Osteocyte (in vitro differentiated cells): ENCODE measurements at regions not wholly inside any gene's neighbourhood (a gene's known extent, or its start where the extent isn't known, plus 50 kb on each side); places are given as distances from the start of the nearest gene placed in this dataset.
"Not testable (repeated sequence)": the region's sequence is repeated elsewhere in the genome, so short reads cannot be mapped to it uniquely, and the experiment has no call there.

Experiments used
- DNase-seq: peaks from one replicate; pipeline ENCODE4 v3.0.0; 2021; ENCODE audit warnings: mixed read lengths; ENCODE audit not compliant: unreplicated experiment; ENCODE audit errors: extremely low spot score
- H3K27ac Mint-ChIP-seq: one replicate; pipeline ENCODE4 v1.8.0; 2021; ENCODE audit warnings: mild to moderate bottlenecking, mixed read lengths; ENCODE audit not compliant: unreplicated experiment
- H3K27me3 Mint-ChIP-seq: one replicate; pipeline ENCODE4 v1.8.0; 2021; ENCODE audit warnings: mixed read lengths; ENCODE audit not compliant: unreplicated experiment
- H3K36me3 Mint-ChIP-seq: one replicate; pipeline ENCODE4 v1.8.0; 2021; ENCODE audit warnings: mixed read lengths; ENCODE audit not compliant: unreplicated experiment
- H3K4me1 Mint-ChIP-seq: one replicate; pipeline ENCODE4 v1.8.0; 2021; ENCODE audit warnings: mixed read lengths; ENCODE audit not compliant: unreplicated experiment
- H3K4me3 Mint-ChIP-seq: one replicate; pipeline ENCODE4 v1.8.0; 2021; ENCODE audit warnings: mild to moderate bottlenecking, moderate library complexity, mixed read lengths; ENCODE audit not compliant: unreplicated experiment
- H3K9me3 Mint-ChIP-seq: one replicate; pipeline ENCODE4 v1.8.0; 2021; ENCODE audit warnings: mixed read lengths; ENCODE audit not compliant: unreplicated experiment
- TF ChIP-seq, protein P1 (sequence below): fragments of 200-600 bp; sonication (generic); IDR thresholded peaks from 2 replicates; pipeline ENCODE4 v1.5.0; 2021; ENCODE audit warnings: antibody characterized with exemption, mild to moderate bottlenecking, moderate library complexity

DNA sequence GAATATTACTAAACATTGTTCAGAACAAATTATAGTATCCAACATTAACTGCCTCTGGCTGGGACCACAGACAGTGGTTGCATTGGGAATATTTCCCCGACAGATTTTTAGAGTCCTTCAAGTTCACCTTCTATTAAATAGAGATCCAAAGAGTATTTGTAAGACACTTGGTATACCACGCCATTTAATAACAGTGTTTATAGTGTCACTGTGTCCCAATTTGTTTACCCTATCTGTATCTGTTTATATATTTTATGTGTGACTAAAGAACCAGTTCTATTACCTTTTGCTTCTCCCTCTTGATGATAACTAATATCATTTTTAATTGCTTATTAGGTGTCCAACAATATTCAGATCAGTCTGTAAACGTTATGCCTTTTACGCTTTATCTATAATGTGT lies 191.3 kb upstream of the IRX5 start:
- H3K9me3 Mint-ChIP-seq, result peaks cover 4% of the 10 kb centered on the region
- H3K4me1 Mint-ChIP-seq, result no peaks in the 10 kb centered on the region
- no peak overlapping the region for H3K27ac Mint-ChIP-seq
- no peaks in the 10 kb centered on the region for H3K27me3 Mint-ChIP-seq
- no peaks in the 10 kb centered on the region for H3K36me3 Mint-ChIP-seq
- TF ChIP-seq, protein P1, sequence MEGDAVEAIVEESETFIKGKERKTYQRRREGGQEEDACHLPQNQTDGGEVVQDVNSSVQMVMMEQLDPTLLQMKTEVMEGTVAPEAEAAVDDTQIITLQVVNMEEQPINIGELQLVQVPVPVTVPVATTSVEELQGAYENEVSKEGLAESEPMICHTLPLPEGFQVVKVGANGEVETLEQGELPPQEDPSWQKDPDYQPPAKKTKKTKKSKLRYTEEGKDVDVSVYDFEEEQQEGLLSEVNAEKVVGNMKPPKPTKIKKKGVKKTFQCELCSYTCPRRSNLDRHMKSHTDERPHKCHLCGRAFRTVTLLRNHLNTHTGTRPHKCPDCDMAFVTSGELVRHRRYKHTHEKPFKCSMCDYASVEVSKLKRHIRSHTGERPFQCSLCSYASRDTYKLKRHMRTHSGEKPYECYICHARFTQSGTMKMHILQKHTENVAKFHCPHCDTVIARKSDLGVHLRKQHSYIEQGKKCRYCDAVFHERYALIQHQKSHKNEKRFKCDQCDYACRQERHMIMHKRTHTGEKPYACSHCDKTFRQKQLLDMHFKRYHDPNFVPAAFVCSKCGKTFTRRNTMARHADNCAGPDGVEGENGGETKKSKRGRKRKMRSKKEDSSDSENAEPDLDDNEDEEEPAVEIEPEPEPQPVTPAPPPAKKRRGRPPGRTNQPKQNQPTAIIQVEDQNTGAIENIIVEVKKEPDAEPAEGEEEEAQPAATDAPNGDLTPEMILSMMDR, result no peak
- no peak for DNase-seq
- H3K4me3 Mint-ChIP-seq, result no peak overlapping the region

DNA sequence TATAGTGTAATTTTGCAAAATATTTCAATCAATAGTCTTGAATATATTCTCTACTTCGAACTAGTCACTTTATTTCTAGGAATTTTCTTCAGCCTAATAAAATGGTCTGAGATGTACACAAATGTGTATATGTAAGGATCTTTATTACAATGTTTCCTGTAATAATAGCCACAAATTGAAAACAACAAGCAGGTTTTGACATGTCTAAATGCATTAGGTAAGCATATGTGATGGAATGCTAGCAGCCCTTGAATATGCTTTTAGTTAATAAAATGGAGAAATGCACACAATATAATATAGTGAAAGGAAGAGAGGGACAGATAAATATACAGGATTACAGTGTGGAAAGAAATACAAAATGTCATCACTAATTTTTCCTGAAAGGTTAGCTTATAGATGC lies 196.5 kb upstream of the IRX5 start:
- no peak for DNase-seq
- TF ChIP-seq, protein P1, result no peak
- no peak overlapping the region for H3K27ac Mint-ChIP-seq
- no peak overlapping the region for H3K4me3 Mint-ChIP-seq
- no peaks in the 10 kb centered on the region for H3K9me3 Mint-ChIP-seq
- H3K36me3 Mint-ChIP-seq, result no peaks in the 10 kb centered on the region
- no peaks in the 10 kb centered on the region for H3K27me3 Mint-ChIP-seq
- H3K4me1 Mint-ChIP-seq, result no peaks in the 10 kb centered on the region

- not testable (repeated sequence) for H3K4me3 Mint-ChIP-seq, H3K27ac Mint-ChIP-seq, H3K4me1 Mint-ChIP-seq, H3K36me3 Mint-ChIP-seq, DNase-seq, H3K9me3 Mint-ChIP-seq, H3K27me3 Mint-ChIP-seq
Measured at GRCh38 chr16:54727696-54728095, 203.0 kb upstream of the IRX5 start.

DNA sequence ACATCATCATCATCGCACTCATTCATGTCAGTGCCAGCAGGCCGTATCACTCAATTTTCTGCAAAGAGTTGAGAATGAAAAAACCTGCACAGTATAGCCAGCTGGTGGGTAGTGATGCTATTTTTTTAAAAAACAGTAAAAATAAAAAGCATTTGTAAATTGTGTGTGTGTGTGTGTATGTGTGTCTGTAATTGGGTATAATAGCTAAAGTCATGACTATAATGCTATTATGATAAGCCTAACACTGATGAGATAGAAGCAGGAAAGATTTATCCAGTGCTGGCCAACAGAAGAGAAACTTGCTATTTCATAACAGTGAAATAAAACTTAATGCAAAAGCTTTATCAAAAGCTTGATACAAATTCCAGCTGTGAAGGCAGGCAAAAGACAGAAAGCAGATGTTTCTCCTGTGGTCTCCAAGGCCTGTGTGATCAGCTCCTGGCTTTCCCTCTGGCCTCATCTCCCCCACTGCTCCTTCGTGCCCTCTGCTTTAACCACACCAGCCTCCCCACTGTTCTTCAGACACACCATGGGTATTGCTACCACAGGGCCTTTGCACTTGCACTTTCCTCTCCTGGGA lies 206.2 kb upstream of the IRX5 start:
- H3K4me1 Mint-ChIP-seq, result no peaks in the 10 kb centered on the region
- no peak overlapping the region for H3K4me3 Mint-ChIP-seq
- TF ChIP-seq, protein P1, result no peak
- no peak overlapping the region for H3K27ac Mint-ChIP-seq
- H3K27me3 Mint-ChIP-seq, result no peaks in the 10 kb centered on the region
- DNase-seq, result peak; percentile 38
- H3K36me3 Mint-ChIP-seq, result no peaks in the 10 kb centered on the region
- no peaks in the 10 kb centered on the region for H3K9me3 Mint-ChIP-seq

GRCh38 chr16:54722210-54722676 lies 208.4 kb upstream of the IRX5 start:
- H3K4me1 Mint-ChIP-seq, result no peaks in the 10 kb centered on the region
- no peak overlapping the region for H3K27ac Mint-ChIP-seq
- TF ChIP-seq, protein P1, result no peak
- peak; percentile 64 for DNase-seq
- no peaks in the 10 kb centered on the region for H3K27me3 Mint-ChIP-seq
- H3K4me3 Mint-ChIP-seq, result no peak overlapping the region
- no peaks in the 10 kb centered on the region for H3K9me3 Mint-ChIP-seq
- H3K36me3 Mint-ChIP-seq, result no peaks in the 10 kb centered on the region

- no peak for DNase-seq
- H3K9me3 Mint-ChIP-seq, result no peaks in the 10 kb centered on the region
- no peak overlapping the region for H3K27ac Mint-ChIP-seq
- no peaks in the 10 kb centered on the region for H3K4me1 Mint-ChIP-seq
- TF ChIP-seq, protein P1, result no peak
- no peak overlapping the region for H3K4me3 Mint-ChIP-seq
- H3K27me3 Mint-ChIP-seq, result no peaks in the 10 kb centered on the region
- H3K36me3 Mint-ChIP-seq, result no peaks in the 10 kb centered on the region
Measured at GRCh38 chr16:54720259-54720658, 210.4 kb upstream of the IRX5 start.
